Endothelial cell of umbilical vein (primary cell): ENCODE measurements at regions not wholly inside any gene's neighbourhood (a gene's known extent, or its start where the extent isn't known, plus 50 kb on each side); places are given as distances from the start of the nearest gene placed in this dataset.

Source experiments
- BruUV-seq: library from RNA; stranded (reverse); fragments of 400-500 nt; replicated peaks from 2 replicates; lab custom pipeline; 2021; lab: Mats Ljungman, UMichigan
- CTCF ChIA-PET: fragments of 300-600, 350-600 bp; sonication (Branson Sonifier 250); formaldehyde crosslinking; loops from one replicate; lab custom pipeline; 2021; ENCODE audit warnings: antibody characterized with exemption, inconsistent platforms; lab: Charles Lee
- POLR2A ChIA-PET: fragments of 300-600, 350-600 bp; sonication (Branson Sonifier 250); formaldehyde crosslinking; loops from one replicate; lab custom pipeline; 2021; ENCODE audit warnings: antibody characterized with exemption, inconsistent platforms; lab: Charles Lee
- DNase-seq: peaks from one replicate; pipeline ENCODE4 v3.0.0-alpha.2; 2011; ENCODE audit warnings: low read depth, low spot score
- FAIRE-seq: peaks from 2 replicates; lab custom pipeline; 2011; peaks lifted over from hg19 to GRCh38; lab: Jason Lieb, UNC
- H2AFZ ChIP-seq: 2 replicates; pipeline ENCODE4 v1.6.0; 2012; ENCODE audit warnings: low read depth, low read length, control low read depth, inconsistent platforms
- H3K27ac ChIP-seq: 2 replicates; pipeline ENCODE4 v1.5.1; 2011; ENCODE audit warnings: low read depth, mild to moderate bottlenecking, control low read depth, low read length, moderate library complexity; ENCODE audit not compliant: insufficient read depth
- H3K27me3 ChIP-seq, 2 experiments: 2 replicates each; pipeline versions ENCODE4 v1.6.0 to v1.6.1; 2011; ENCODE audit warnings: low read length in 2 of 2, mixed read lengths in 1 of 2; ENCODE audit not compliant: control insufficient read depth in 2 of 2, insufficient read depth in 2 of 2
- H3K36me3 ChIP-seq, 2 experiments: 2 replicates in 1 of 2; 3 replicates in 1 of 2; pipeline ENCODE4 v1.5.1; 2011; ENCODE audit warnings: low read length in 2 of 2, mild to moderate bottlenecking in 1 of 2, moderate library complexity in 1 of 2; ENCODE audit not compliant: control insufficient read depth in 2 of 2, insufficient read depth in 2 of 2; ENCODE audit errors: extremely low read depth in 1 of 2
- H3K4me1 ChIP-seq: 3 replicates; pipeline ENCODE4 v1.5.1; 2011; ENCODE audit warnings: mild to moderate bottlenecking, low read length; ENCODE audit not compliant: control insufficient read depth, insufficient read depth; ENCODE audit errors: extremely low read depth
- H3K4me2 ChIP-seq: 2 replicates; pipeline ENCODE4 v1.6.1; 2011; ENCODE audit warnings: low read length, control low read depth, mixed read lengths; ENCODE audit not compliant: insufficient read depth
- H3K4me3 ChIP-seq, 3 experiments: fragments of 200-600 bp in 1 of 3; sonication (generic), shearing (Covaris generic) in 1 of 3; replicated peaks in 1 of 3; 2 replicates each; pipeline ENCODE4 v1.5.1; 2011 to 2016; ENCODE audit warnings: control low read depth in 3 of 3, low read length in 3 of 3, mild to moderate bottlenecking in 2 of 3, inconsistent platforms in 1 of 3, low read depth in 1 of 3, moderate library complexity in 1 of 3; ENCODE audit not compliant: insufficient read depth in 1 of 3
- H3K79me2 ChIP-seq: 2 replicates; pipeline ENCODE4 v1.6.0; 2012; ENCODE audit warnings: low read length, inconsistent platforms; ENCODE audit not compliant: control insufficient read depth, insufficient read depth
- H3K9ac ChIP-seq: replicated peaks from 2 replicates; pipeline ENCODE3; 2011; ENCODE audit warnings: low read length, control low read depth; ENCODE audit not compliant: insufficient read depth; ENCODE audit errors: extremely low read depth
- H3K9me1 ChIP-seq: replicated peaks from 3 replicates; pipeline ENCODE4 v1.6.0; 2011; ENCODE audit warnings: mild to moderate bottlenecking, low read length; ENCODE audit not compliant: control insufficient read depth, insufficient read depth; ENCODE audit errors: extremely low read depth
- H3K9me3 ChIP-seq: replicated peaks from 2 replicates; pipeline ENCODE4 v1.5.1; 2012; ENCODE audit warnings: low read length, inconsistent platforms; ENCODE audit not compliant: control insufficient read depth, insufficient read depth
- H4K20me1 ChIP-seq: replicated peaks from 2 replicates; pipeline ENCODE3; 2011; ENCODE audit warnings: mild to moderate bottlenecking, low read length; ENCODE audit not compliant: control insufficient read depth, insufficient read depth; ENCODE audit errors: extremely low read depth
- EZH2 ChIP-seq: IDR thresholded peaks from 2 replicates; pipeline ENCODE4 v1.6.1; 2012; ENCODE audit warnings: borderline replicate concordance, low read depth, mild to moderate bottlenecking, moderate library complexity, low read length, inconsistent platforms; ENCODE audit not compliant: severe bottlenecking
- FOS ChIP-seq: IDR thresholded peaks from 2 replicates; pipeline ENCODE4 v1.6.1; 2011; ENCODE audit warnings: mild to moderate bottlenecking, low read length, moderate library complexity, borderline replicate concordance; ENCODE audit not compliant: insufficient read depth
- GATA2 ChIP-seq: IDR thresholded peaks from 2 replicates; pipeline ENCODE4 v1.7.0; 2011; ENCODE audit warnings: low read depth, mild to moderate bottlenecking, moderate library complexity, mixed read lengths, low read length; ENCODE audit not compliant: insufficient read length, insufficient read depth
- JUN ChIP-seq: IDR thresholded peaks from 2 replicates; pipeline ENCODE4 v1.6.1; 2011; ENCODE audit warnings: borderline replicate concordance, low read depth; ENCODE audit not compliant: insufficient read length, insufficient read depth
- MYC ChIP-seq: IDR thresholded peaks from one replicate; pipeline ENCODE4 v1.6.1; 2011; ENCODE audit warnings: mild to moderate bottlenecking, low read depth, low read length
- POLR2A ChIP-seq: IDR thresholded peaks from 2 replicates; pipeline ENCODE4 v1.6.1; 2012; ENCODE audit warnings: low read depth, mild to moderate bottlenecking, control low read depth, low read length
- POLR2AphosphoS5 ChIP-seq: IDR thresholded peaks from 2 replicates; pipeline ENCODE4 v1.6.1; 2012; ENCODE audit warnings: low read depth, mild to moderate bottlenecking, control low read depth, low read length, moderate library complexity; ENCODE audit not compliant: insufficient read depth
- dilution Hi-C: fragments of 300-500 bp; cut with MboI; formaldehyde crosslinking; loops from one replicate; pipeline ENCODE4 v1.15.0; 2019; ENCODE audit warnings: low sequenced_read_pairs; ENCODE audit not compliant: extremely low pct_ligation_motif_present
- intact Hi-C: fragments of 100-400 bp; cut with micrococcal nuclease; formaldehyde crosslinking; loops from one replicate; pipeline ENCODE4 v1.10.0; 2022
- TF ChIP-seq, protein P1 (sequence below): IDR thresholded peaks from 2 replicates; pipeline ENCODE4 v1.6.1; 2011; ENCODE audit not compliant: insufficient read depth, insufficient read length
- TF ChIP-seq, protein P2 (sequence below), 2 donors: IDR thresholded peaks; 1 replicate in 1 of 2; 2 replicates in 1 of 2; pipeline ENCODE4 v1.5.1; 2011; ENCODE audit warnings: low read length in 2 of 2, mild to moderate bottlenecking in 2 of 2, moderate library complexity in 2 of 2, control low read depth in 1 of 2, inconsistent platforms in 1 of 2, low read depth in 1 of 2; ENCODE audit not compliant: insufficient read depth in 1 of 2; ENCODE audit errors: extremely low read depth in 1 of 2

DNA sequence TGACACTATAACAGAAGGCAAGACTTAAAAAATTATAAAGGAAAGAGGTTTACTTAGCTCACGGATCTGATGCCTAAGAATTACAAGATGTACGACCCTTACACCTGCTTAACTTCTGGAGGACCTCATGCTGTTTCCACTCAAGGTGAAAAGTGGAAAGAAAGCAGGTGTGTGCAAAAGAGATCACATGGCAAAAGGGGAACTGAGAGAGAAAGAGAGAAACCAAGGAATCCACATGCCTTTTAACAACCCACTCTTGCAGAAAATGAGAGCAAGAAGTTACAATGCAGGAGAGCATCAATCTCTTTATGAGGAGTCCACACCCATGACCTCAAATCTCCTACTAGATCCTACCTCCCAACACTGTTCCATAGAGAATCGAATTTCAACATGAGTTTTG is 2382.2 kb downstream of the TP53TG3F start:
- Histone ChIP-seq H3K9ac (no peak overlapping the region), H3K4me1 (no peaks in the 10 kb centered on the region), H3K79me2 (no peaks in the 10 kb centered on the region), H2AFZ (no peak overlapping the region), H3K9me3 (peaks cover 10% of the 10 kb centered on the region), H3K4me2 (no peak overlapping the region), H4K20me1 (no peaks in the 10 kb centered on the region), H3K27ac (no peak overlapping the region), H3K27me3 (no peaks in the 10 kb centered on the region), H3K4me3 (no peak overlapping the region), H3K9me1 (no peaks in the 10 kb centered on the region), H3K36me3 (no peaks in the 10 kb centered on the region)
- FAIRE-seq = no peak
- ChIA-PET CTCF (no interaction called here), POLR2A (no interaction called here)
- intact Hi-C loops = no loop called here
- dilution Hi-C loops = no loop called here
- BruUV-seq = no TSS peak
- TF ChIP-seq JUN (no peak), MYC (no peak), POLR2AphosphoS5 (no peak), FOS (no peak), GATA2 (no peak), POLR2A (no peak), EZH2 (no peak)
- TF ChIP-seq, protein P1, sequence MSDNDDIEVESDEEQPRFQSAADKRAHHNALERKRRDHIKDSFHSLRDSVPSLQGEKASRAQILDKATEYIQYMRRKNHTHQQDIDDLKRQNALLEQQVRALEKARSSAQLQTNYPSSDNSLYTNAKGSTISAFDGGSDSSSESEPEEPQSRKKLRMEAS = no peak
- TF ChIP-seq, protein P2, sequence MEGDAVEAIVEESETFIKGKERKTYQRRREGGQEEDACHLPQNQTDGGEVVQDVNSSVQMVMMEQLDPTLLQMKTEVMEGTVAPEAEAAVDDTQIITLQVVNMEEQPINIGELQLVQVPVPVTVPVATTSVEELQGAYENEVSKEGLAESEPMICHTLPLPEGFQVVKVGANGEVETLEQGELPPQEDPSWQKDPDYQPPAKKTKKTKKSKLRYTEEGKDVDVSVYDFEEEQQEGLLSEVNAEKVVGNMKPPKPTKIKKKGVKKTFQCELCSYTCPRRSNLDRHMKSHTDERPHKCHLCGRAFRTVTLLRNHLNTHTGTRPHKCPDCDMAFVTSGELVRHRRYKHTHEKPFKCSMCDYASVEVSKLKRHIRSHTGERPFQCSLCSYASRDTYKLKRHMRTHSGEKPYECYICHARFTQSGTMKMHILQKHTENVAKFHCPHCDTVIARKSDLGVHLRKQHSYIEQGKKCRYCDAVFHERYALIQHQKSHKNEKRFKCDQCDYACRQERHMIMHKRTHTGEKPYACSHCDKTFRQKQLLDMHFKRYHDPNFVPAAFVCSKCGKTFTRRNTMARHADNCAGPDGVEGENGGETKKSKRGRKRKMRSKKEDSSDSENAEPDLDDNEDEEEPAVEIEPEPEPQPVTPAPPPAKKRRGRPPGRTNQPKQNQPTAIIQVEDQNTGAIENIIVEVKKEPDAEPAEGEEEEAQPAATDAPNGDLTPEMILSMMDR (IDR thresholded peaks at IDR 0.05; ENCODE audit: extremely low read depth in 1 of 2, insufficient read depth in 1 of 2, low read depth in 1 of 2, low read length in 2 of 2) = no peak
- DNase-seq = no peak
